ENCODE measurements at regions not wholly inside any gene's neighbourhood (a gene's known extent, or its start where the extent isn't known, plus 50 kb on each side); places are given as distances from the start of the nearest gene placed in this dataset.

DNA sequence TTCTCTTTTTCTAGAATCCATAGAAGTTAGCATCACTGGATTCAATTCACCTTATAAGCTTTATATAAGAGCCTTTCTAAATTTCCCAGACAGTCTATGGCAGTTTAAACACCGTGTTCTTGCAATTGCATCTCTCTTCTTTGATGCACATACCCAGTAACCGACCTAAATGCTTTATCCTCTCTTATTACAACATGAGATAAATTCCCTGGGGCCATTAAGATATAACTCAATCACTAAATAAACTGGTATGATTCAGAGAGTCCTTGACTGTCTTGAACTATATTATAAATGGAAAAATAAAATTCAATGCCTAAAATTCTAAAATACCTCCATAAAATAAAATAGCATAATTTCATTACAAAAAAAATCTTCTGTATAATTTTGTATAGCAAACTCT is 98.1 kb downstream of the DIRAS2 start:
- Mint-ChIP-seq H3K27ac (no peak overlapping the region), H3K9me3 (no peaks in the 10 kb centered on the region), H3K4me3 (no peak overlapping the region), H3K27me3 (peaks cover 19% of the 10 kb centered on the region), H3K4me1 (ENCODE audit: low read depth) (no peaks in the 10 kb centered on the region), H3K36me3 (ENCODE audit: low read depth) (no peaks in the 10 kb centered on the region)
- DNase-seq (no peak), ATAC-seq (ENCODE audit: poor library complexity) (no peak)
- H3K4me3 ChIP-seq (ENCODE audit: low read length), result no peak overlapping the region
- H3K4me1 ChIP-seq (ENCODE audit: insufficient read depth, low read length), result no peaks in the 10 kb centered on the region
- TF ChIP-seq, protein P1, sequence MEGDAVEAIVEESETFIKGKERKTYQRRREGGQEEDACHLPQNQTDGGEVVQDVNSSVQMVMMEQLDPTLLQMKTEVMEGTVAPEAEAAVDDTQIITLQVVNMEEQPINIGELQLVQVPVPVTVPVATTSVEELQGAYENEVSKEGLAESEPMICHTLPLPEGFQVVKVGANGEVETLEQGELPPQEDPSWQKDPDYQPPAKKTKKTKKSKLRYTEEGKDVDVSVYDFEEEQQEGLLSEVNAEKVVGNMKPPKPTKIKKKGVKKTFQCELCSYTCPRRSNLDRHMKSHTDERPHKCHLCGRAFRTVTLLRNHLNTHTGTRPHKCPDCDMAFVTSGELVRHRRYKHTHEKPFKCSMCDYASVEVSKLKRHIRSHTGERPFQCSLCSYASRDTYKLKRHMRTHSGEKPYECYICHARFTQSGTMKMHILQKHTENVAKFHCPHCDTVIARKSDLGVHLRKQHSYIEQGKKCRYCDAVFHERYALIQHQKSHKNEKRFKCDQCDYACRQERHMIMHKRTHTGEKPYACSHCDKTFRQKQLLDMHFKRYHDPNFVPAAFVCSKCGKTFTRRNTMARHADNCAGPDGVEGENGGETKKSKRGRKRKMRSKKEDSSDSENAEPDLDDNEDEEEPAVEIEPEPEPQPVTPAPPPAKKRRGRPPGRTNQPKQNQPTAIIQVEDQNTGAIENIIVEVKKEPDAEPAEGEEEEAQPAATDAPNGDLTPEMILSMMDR (IDR thresholded peaks at IDR 0.05), result no peak
- no peaks in the 10 kb centered on the region for H3K36me3 ChIP-seq (ENCODE audit: insufficient read depth, low read length)
- H3K27me3 ChIP-seq (ENCODE audit: control insufficient read depth in 1 of 2, insufficient read depth in 2 of 2, low read length in 2 of 2), result no peaks in the 10 kb centered on the region
- CTCF ChIA-PET, result no interaction called here
- intact Hi-C loops (cut with DNase I, micrococcal nuclease), result no loop called here
- POLR2A ChIA-PET, result no interaction called here
- H3K9me3 ChIP-seq (ENCODE audit: control insufficient read depth in 1 of 2, insufficient read depth in 1 of 2, low read length in 2 of 2), result peaks cover 0 to 11% of the 10 kb centered on the region in 2 experiments
- H3K27ac ChIP-seq (ENCODE audit: low read depth in 1 of 2, low read length in 2 of 2), result no peak overlapping the region

DNA sequence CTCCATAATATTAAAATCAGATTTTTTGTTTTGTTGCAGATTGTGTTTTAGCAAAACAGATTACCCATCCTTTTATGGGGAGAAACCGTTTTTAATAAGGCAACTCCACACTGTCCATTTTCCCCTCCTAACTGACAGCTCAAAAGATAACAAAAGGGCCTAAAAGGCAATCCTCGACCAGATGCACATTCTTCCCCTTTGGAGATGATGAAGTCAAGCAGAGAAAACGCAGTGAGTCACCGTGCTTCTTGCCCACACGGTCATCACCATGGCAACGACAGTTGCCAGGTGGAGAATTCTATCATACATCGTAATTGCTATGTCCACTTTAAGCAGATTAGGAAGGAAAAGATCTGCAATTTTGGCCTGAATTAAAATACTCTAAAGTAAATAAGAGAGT is 96.4 kb downstream of the DIRAS2 start:
- Mint-ChIP-seq H3K4me1 (ENCODE audit: low read depth) (no peaks in the 10 kb centered on the region), H3K9me3 (no peaks in the 10 kb centered on the region), H3K36me3 (ENCODE audit: low read depth) (no peaks in the 10 kb centered on the region), H3K4me3 (no peak overlapping the region), H3K27me3 (peaks cover 13% of the 10 kb centered on the region), H3K27ac (no peak overlapping the region)
- no peak for ATAC-seq (ENCODE audit: poor library complexity)
- H3K9me3 ChIP-seq (ENCODE audit: control insufficient read depth in 1 of 2, insufficient read depth in 1 of 2, low read length in 2 of 2), result peaks cover 0 to 11% of the 10 kb centered on the region in 2 experiments
- DNase-seq, result no peak
- no peaks in the 10 kb centered on the region for H3K36me3 ChIP-seq (ENCODE audit: insufficient read depth, low read length)
- no peaks in the 10 kb centered on the region for H3K27me3 ChIP-seq (ENCODE audit: control insufficient read depth in 1 of 2, insufficient read depth in 2 of 2, low read length in 2 of 2)
- TF ChIP-seq, protein P1 (IDR thresholded peaks at IDR 0.05), result no peak
- ChIA-PET CTCF (no interaction called here), POLR2A (no interaction called here)
- no peaks in the 10 kb centered on the region for H3K4me1 ChIP-seq (ENCODE audit: insufficient read depth, low read length)
- intact Hi-C loops (cut with DNase I, micrococcal nuclease), result no loop called here
- H3K27ac ChIP-seq (ENCODE audit: low read depth in 1 of 2, low read length in 2 of 2), result no peak overlapping the region
- H3K4me3 ChIP-seq (ENCODE audit: low read length), result no peak overlapping the region

DNA sequence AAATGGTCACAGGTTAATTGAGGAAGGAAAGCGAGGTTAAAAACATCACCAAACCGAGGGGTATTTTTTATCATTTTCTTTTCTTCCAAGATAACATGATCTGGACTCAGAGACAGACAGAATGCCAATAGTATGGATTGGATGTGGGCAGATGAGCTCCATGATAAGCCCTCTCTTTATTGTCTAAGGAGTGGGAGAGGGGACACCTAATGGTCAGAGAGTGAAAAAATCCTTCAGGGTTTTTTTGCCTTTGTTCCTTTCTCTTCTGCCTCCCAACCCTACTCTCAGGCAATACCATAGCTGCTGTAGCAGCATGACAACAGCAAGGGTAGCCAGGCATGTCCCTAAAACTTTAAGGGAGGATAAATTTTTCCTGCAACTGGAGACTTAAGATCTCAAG is 94.7 kb downstream of the DIRAS2 start:
- no peaks in the 10 kb centered on the region for H3K27me3 ChIP-seq (ENCODE audit: control insufficient read depth in 1 of 2, insufficient read depth in 2 of 2, low read length in 2 of 2)
- CTCF ChIA-PET, result no interaction called here
- TF ChIP-seq, protein P1 (IDR thresholded peaks at IDR 0.05), result no peak

More for the DNA sequence above, 94.7 kb downstream of the DIRAS2 start:
- Mint-ChIP-seq H3K36me3 (ENCODE audit: low read depth) (no peaks in the 10 kb centered on the region), H3K4me1 (ENCODE audit: low read depth) (no peaks in the 10 kb centered on the region), H3K27ac (no peak overlapping the region), H3K9me3 (no peaks in the 10 kb centered on the region), H3K4me3 (no peak overlapping the region), H3K27me3 (peaks cover 6% of the 10 kb centered on the region)
- Histone ChIP-seq H3K4me3 (ENCODE audit: low read length) (no peak overlapping the region), H3K9me3 (ENCODE audit: control insufficient read depth in 1 of 2, insufficient read depth in 1 of 2, low read length in 2 of 2) (peaks cover 0 to 11% of the 10 kb centered on the region in 2 experiments), H3K4me1 (ENCODE audit: insufficient read depth, low read length) (no peaks in the 10 kb centered on the region), H3K27ac (ENCODE audit: low read depth in 1 of 2, low read length in 2 of 2) (no peak overlapping the region), H3K36me3 (ENCODE audit: insufficient read depth, low read length) (no peaks in the 10 kb centered on the region)
- intact Hi-C loops (cut with DNase I, micrococcal nuclease), result no loop called here
- ATAC-seq (ENCODE audit: poor library complexity), result no peak
- POLR2A ChIA-PET, result no interaction called here
- DNase-seq, result no peak

All from CD4-positive, alpha-beta T cell (primary cell).